NB4 (cell line): ENCODE measurements at regions not wholly inside any gene's neighbourhood (a gene's known extent, or its start where the extent isn't known, plus 50 kb on each side); places are given as distances from the start of the nearest gene placed in this dataset.

Source experiments
- DNase-seq: peaks from one replicate; pipeline ENCODE4 v3.0.0; 2010; ENCODE audit warnings: low read depth
- H3K4me3 ChIP-seq: one replicate; pipeline ENCODE4 v1.5.1; 2011; ENCODE audit warnings: mild to moderate bottlenecking, low read depth, low read length, moderate library complexity
- MYC ChIP-seq: IDR thresholded peaks from 2 replicates; pipeline ENCODE4 v1.6.1; 2011; ENCODE audit warnings: low read depth, low read length
- POLR2A ChIP-seq: IDR thresholded peaks from 2 replicates; pipeline ENCODE4 v1.6.1; 2011; ENCODE audit warnings: mild to moderate bottlenecking; ENCODE audit not compliant: insufficient read length; ENCODE audit errors: extremely low read depth
- TF ChIP-seq, protein P1 (sequence below): IDR thresholded peaks from 2 replicates; pipeline ENCODE4 v1.6.1; 2011; ENCODE audit warnings: low read depth, low read length
- TF ChIP-seq, protein P2 (sequence below): IDR thresholded peaks from one replicate; pipeline ENCODE4 v1.5.1; 2012; ENCODE audit warnings: low read depth, low read length

DNA sequence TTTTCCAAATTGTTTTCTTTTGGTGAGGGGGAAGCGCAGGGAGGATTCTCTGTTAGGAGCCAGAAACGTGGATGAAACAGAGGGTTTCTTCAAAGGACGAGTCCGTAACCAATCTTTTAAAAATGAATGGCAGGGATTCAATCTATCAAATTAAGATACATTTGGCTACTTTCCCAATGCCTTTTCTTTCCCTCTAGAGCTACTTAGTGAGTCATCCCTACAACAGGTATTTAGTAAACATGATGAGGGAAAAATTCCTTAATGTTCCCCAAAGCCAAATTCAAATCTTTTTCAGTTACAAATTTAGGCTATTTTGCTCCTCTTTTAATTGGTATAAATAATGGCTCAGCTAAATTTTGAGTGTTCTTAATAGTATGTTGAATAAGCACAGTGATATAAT, 366.4 kb upstream of the RIOK2 start:
- TF ChIP-seq POLR2A (no peak), MYC (no peak)
- TF ChIP-seq, protein P1, sequence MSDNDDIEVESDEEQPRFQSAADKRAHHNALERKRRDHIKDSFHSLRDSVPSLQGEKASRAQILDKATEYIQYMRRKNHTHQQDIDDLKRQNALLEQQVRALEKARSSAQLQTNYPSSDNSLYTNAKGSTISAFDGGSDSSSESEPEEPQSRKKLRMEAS: no peak
- TF ChIP-seq, protein P2, sequence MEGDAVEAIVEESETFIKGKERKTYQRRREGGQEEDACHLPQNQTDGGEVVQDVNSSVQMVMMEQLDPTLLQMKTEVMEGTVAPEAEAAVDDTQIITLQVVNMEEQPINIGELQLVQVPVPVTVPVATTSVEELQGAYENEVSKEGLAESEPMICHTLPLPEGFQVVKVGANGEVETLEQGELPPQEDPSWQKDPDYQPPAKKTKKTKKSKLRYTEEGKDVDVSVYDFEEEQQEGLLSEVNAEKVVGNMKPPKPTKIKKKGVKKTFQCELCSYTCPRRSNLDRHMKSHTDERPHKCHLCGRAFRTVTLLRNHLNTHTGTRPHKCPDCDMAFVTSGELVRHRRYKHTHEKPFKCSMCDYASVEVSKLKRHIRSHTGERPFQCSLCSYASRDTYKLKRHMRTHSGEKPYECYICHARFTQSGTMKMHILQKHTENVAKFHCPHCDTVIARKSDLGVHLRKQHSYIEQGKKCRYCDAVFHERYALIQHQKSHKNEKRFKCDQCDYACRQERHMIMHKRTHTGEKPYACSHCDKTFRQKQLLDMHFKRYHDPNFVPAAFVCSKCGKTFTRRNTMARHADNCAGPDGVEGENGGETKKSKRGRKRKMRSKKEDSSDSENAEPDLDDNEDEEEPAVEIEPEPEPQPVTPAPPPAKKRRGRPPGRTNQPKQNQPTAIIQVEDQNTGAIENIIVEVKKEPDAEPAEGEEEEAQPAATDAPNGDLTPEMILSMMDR: no peak
- no peak for DNase-seq
- no peak overlapping the region for H3K4me3 ChIP-seq

DNA sequence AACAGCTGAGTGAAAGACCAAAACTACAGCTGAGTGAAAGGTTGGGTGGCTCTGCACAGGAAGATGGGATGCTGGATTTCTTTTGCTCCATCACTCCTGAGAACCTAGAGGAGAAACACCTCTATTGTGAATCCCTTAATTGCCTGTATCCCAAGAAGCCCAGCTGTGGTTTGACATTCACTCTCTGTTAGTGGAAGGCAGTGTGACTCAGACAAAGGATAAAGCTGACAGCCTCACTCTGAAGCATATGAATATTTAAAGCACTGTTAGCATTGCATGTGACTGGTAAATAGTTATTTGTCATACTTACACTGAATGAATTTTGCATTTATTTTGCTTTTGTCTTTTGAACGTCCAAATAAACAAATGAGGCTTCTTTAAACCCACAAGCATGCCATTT, 367.1 kb upstream of the RIOK2 start:
- TF ChIP-seq MYC (no peak), POLR2A (no peak)
- TF ChIP-seq, protein P1: no peak
- TF ChIP-seq, protein P2: no peak
- DNase-seq: no peak
- H3K4me3 ChIP-seq: no peak overlapping the region

DNA sequence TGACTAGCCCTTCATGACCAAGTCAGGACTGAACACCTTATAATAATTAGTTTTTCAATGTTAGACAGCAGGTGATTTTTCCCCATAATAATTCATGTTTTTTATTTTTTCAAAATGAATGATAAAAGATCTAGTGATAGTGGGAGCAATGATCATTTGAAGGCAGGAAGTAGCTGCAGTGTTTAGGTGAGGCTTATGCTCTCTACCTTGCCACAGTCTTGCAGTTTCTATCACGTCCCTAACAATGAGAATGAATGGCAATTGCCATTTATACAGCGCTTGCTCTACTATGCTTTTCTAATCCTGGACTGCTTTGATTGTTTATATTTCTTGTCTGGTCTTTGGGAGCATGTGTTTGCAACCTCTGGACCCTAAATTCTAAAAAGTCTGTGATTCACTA, 367.8 kb upstream of the RIOK2 start:
- TF ChIP-seq, protein P2: no peak
- TF ChIP-seq, protein P1: no peak
- TF ChIP-seq MYC (no peak), POLR2A (no peak)
- H3K4me3 ChIP-seq: no peak overlapping the region
- no peak for DNase-seq

DNA sequence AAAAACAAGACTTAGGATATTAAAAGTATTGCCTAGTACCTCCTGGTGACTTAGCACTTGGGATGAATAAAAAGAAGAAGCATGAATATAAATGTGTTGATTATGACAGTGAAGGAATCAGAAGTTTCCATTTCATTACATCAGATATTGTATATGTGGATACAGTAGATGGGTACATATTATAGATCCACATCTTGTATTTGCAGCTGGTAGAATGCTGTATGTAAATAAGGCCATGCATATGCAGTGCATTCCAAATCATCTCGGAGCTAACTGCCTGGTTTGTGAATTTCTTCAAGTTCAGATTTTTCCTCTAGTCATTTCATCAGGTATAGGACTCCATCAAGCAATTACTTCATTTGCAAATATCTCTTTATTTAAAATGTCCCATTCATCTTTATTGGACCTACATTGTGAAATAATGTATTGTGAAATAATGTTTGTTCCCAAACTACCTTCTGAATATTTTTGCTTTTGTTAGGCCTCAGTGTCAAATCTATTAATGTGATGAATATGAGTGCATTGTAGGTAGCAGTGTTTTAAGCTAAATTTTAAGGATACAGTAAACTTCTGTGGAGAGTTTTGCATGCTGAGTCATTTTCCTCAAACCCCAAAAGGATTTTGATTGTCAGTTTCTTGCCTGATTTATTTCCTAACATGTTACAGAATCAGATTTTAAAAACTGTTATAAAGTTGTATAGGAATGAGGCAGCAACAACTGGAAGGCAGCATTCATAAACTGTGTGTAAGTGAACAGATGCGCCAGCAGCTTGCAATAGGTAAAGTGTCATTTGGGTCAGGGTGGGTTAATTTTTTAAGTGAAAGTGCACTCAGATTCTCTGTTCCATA, 370.8 kb upstream of the RIOK2 start:
- no peak overlapping the region for H3K4me3 ChIP-seq
- no peak for DNase-seq
- TF ChIP-seq POLR2A (no peak), MYC (no peak)
- TF ChIP-seq, protein P1: no peak
- TF ChIP-seq, protein P2: no peak

DNA sequence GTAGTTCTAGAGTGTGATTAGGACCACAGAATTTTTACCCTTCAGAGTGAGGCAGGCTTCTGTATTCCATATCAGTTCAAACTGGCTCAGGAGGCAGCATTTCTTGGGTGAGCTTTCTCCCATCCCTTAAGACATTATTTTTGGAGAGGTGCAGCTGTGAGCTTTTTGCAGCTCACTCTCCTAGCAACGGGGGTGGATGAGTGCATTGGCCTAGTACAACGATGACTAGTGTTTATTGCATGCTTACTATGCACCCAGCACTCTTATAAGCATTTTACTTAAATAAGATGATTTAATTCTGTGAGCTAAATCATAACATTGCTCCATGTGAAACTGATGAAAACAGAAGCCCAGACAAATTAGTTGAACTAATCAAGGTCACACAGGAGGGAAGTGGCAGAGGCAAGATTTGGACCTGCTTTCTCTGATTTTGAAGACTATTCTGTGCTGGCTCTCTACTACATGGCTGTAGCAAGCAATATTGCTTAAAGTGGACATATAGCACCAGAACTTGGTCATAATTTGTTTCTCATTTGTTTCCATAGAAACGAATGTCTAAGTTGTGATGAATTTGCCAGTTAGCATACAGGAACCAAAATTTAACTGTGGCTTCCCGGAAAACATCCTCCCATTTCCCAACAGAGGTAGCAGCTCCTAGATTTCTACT, 372.1 kb upstream of the RIOK2 start:
- no peak for DNase-seq
- no peak overlapping the region for H3K4me3 ChIP-seq
- TF ChIP-seq, protein P1: no peak
- TF ChIP-seq, protein P2: no peak
- no peak for TF ChIP-seq MYC
- TF ChIP-seq POLR2A: no peak
